Neural progenitor cell (in vitro differentiated cells): ENCODE measurements at regions not wholly inside any gene's neighbourhood (a gene's known extent, or its start where the extent isn't known, plus 50 kb on each side); places are given as distances from the start of the nearest gene placed in this dataset.

Experiments used
- DNase-seq: peaks from one replicate; pipeline ENCODE4 v3.0.0-alpha.2; 2016; ENCODE audit warnings: low spot score
- H2AFZ ChIP-seq: fragments of 200-600 bp; sonication (generic); replicated peaks from 2 replicates; pipeline ENCODE4 v1.6.1; 2016; ENCODE audit warnings: antibody characterized with exemption
- H3F3A ChIP-seq: fragments of 200-600 bp; sonication (generic); 2 replicates; pipeline ENCODE4 v1.6.1; 2016; ENCODE audit warnings: antibody characterized with exemption, low read depth
- H3K27ac ChIP-seq: fragments of 200-600 bp; sonication (generic); 2 replicates; pipeline ENCODE4 v1.5.1; 2016; ENCODE audit warnings: mild to moderate bottlenecking
- H3K27me3 ChIP-seq: fragments of 200-600 bp; sonication (generic); 2 replicates; pipeline ENCODE4 v1.6.1; 2016; ENCODE audit warnings: mild to moderate bottlenecking, moderate library complexity
- H3K36me3 ChIP-seq: fragments of 200-600 bp; sonication (generic); 2 replicates; pipeline ENCODE4 v1.5.1; 2016
- H3K4me1 ChIP-seq: fragments of 200-600 bp; sonication (generic); 2 replicates; pipeline ENCODE4 v1.6.1; 2016; ENCODE audit warnings: mixed run types
- H3K4me2 ChIP-seq: fragments of 200-600 bp; sonication (generic); 2 replicates; pipeline ENCODE4 v1.6.1; 2016
- H3K4me3 ChIP-seq: fragments of 200-600 bp; sonication (generic); 2 replicates; pipeline ENCODE4 v1.5.1; 2016
- H3K79me2 ChIP-seq: fragments of 200-600 bp; sonication (generic); 2 replicates; pipeline ENCODE4 v1.6.1; 2016; ENCODE audit warnings: low read depth
- H3K9ac ChIP-seq: fragments of 200-600 bp; sonication (generic); 2 replicates; pipeline ENCODE4 v1.6.1; 2016
- H3K9me3 ChIP-seq: fragments of 200-600 bp; sonication (generic); 2 replicates; pipeline ENCODE4 v1.5.1; 2016; ENCODE audit warnings: low read depth
- H4K20me1 ChIP-seq: fragments of 200-600 bp; sonication (generic); 2 replicates; pipeline ENCODE4 v1.6.1; 2016; ENCODE audit warnings: low read depth
- H3K27ac Mint-ChIP-seq: 3 replicates; pipeline ENCODE4 v1.8.0; 2021; ENCODE audit warnings: mixed read lengths
- H3K27me3 Mint-ChIP-seq: 2 replicates; pipeline ENCODE4 v1.8.0; 2022; ENCODE audit warnings: low read depth, mild to moderate bottlenecking, inconsistent platforms, moderate library complexity, mixed read lengths; ENCODE audit not compliant: insufficient read depth
- H3K36me3 Mint-ChIP-seq: 3 replicates; pipeline ENCODE4 v1.8.0; 2021; ENCODE audit warnings: mixed read lengths
- H3K4me1 Mint-ChIP-seq: 3 replicates; pipeline ENCODE4 v1.8.0; 2021; ENCODE audit warnings: mixed read lengths
- H3K4me3 Mint-ChIP-seq: 3 replicates; pipeline ENCODE4 v1.8.0; 2021; ENCODE audit warnings: mild to moderate bottlenecking, moderate library complexity, mixed read lengths
- H3K9me3 Mint-ChIP-seq: 3 replicates; pipeline ENCODE4 v1.8.0; 2020; ENCODE audit warnings: mixed read lengths
- CTCF ChIP-seq: fragments of 200-600 bp; sonication (generic); IDR thresholded peaks from 2 replicates; pipeline ENCODE4 v1.5.1; 2017; ENCODE audit warnings: antibody characterized with exemption, mild to moderate bottlenecking
- EZH2 ChIP-seq: fragments of 200-600 bp; sonication (generic); IDR thresholded peaks from 2 replicates; pipeline ENCODE4 v1.6.1; 2017; ENCODE audit warnings: antibody characterized with exemption, mild to moderate bottlenecking, moderate library complexity
- EZH2phosphoT487 ChIP-seq: fragments of 200-600 bp; sonication (generic); IDR thresholded peaks from 2 replicates; pipeline ENCODE4 v1.6.1; 2017; ENCODE audit warnings: antibody characterized with exemption

- Histone ChIP-seq H3K9me3 (no peaks in the 10 kb centered on the region), H3K4me3 (no peak overlapping the region), H3K36me3 (no peaks in the 10 kb centered on the region), H3K79me2 (no peaks in the 10 kb centered on the region), H3K9ac (no peak overlapping the region), H2AFZ (no peak overlapping the region), H3K27ac (no peak overlapping the region), H3K4me2 (no peak overlapping the region), H3K4me1 (no peaks in the 10 kb centered on the region), H3K27me3 (no peaks in the 10 kb centered on the region), H4K20me1 (no peaks in the 10 kb centered on the region), H3F3A (no peaks in the 10 kb centered on the region)
- peaks cover 5% of the 10 kb centered on the region for H3K9me3 Mint-ChIP-seq
- H3K4me1 Mint-ChIP-seq, result peaks cover 7% of the 10 kb centered on the region
- DNase-seq, result no peak
- H3K27me3 Mint-ChIP-seq, result peaks cover 5% of the 10 kb centered on the region
- H3K36me3 Mint-ChIP-seq, result no peaks in the 10 kb centered on the region
- TF ChIP-seq CTCF (no peak), EZH2phosphoT487 (no peak), EZH2 (no peak)
- H3K27ac Mint-ChIP-seq, result no peak overlapping the region
- H3K4me3 Mint-ChIP-seq, result no peak overlapping the region
These were observed 172.3 kb upstream of the IRX6 start for GRCh38 chr16:55151561-55152305.

DNA sequence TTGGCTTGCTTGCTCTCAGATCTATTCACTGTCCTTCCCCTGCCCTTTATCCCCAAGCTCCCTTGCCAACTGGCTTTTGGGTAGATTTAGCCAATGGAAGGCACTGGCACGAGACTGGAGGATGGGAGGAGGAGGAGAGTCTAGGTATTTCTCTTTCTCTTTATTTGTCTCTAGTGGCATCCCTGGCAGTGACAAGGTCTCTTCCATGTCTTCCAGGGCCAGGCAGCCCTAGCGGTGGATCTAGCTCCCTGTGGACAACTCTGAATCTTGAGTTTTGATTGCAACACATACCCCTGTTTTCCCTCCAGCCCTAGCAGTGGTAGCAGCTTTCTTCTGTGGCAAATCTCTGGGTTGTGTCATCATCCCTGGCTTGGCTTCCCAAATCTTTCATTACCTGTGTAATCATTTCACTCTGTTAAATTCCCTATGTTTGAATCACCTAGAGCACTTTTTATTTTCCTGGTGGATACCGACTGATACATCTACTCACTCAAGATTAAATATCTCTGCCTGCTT, 171.1 kb upstream of the IRX6 start:
- H3K27me3 ChIP-seq, result no peaks in the 10 kb centered on the region
- H3K4me3 ChIP-seq, result no peak overlapping the region
- no peak for DNase-seq
- no peaks in the 10 kb centered on the region for H3K4me1 Mint-ChIP-seq
- H3K9me3 Mint-ChIP-seq, result peaks cover 5% of the 10 kb centered on the region
- no peaks in the 10 kb centered on the region for H3K4me1 ChIP-seq
- no peak overlapping the region for H2AFZ ChIP-seq
- H3K27ac ChIP-seq, result no peak overlapping the region
- no peak overlapping the region for H3K4me3 Mint-ChIP-seq
- TF ChIP-seq EZH2phosphoT487 (no peak), EZH2 (no peak), CTCF (no peak)
- no peaks in the 10 kb centered on the region for H3K36me3 Mint-ChIP-seq
- H3K27me3 Mint-ChIP-seq, result peaks cover 5% of the 10 kb centered on the region
- H3K4me2 ChIP-seq, result no peak overlapping the region
- H3K27ac Mint-ChIP-seq, result no peak overlapping the region
- no peaks in the 10 kb centered on the region for H3K79me2 ChIP-seq
- no peak overlapping the region for H3K9ac ChIP-seq
- H3K9me3 ChIP-seq, result no peaks in the 10 kb centered on the region
- H3K36me3 ChIP-seq, result no peaks in the 10 kb centered on the region
- H4K20me1 ChIP-seq, result no peaks in the 10 kb centered on the region
- H3F3A ChIP-seq, result no peaks in the 10 kb centered on the region

DNA sequence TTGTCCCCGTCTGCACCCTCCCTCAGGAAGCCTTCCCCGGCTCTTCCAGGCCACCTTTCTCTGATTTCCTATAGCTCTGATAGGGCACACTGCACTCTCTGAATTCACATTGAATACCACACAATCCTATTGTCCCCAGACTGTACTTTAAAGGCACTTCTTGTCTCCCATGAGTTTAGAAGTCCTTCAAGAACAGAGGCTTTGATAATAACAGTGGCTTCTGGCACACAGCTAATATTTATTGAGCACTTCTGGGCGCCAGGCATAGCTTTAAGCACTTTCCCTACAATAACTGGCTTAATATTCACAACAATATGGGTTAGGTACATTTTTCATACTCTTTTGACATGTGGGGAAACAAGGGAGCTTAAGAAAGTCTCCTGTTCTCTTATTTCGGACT, 169.7 kb upstream of the IRX6 start:
- no peaks in the 10 kb centered on the region for H3K4me1 ChIP-seq
- no peak overlapping the region for H3K27ac ChIP-seq
- no peak overlapping the region for H3K9ac ChIP-seq
- H3K4me3 ChIP-seq, result no peak overlapping the region
- H4K20me1 ChIP-seq, result no peaks in the 10 kb centered on the region
- H3K4me2 ChIP-seq, result no peak overlapping the region
- H2AFZ ChIP-seq, result no peak overlapping the region
- Mint-ChIP-seq H3K4me3 (no peak overlapping the region), H3K27me3 (peaks cover 5% of the 10 kb centered on the region), H3K27ac (no peak overlapping the region), H3K9me3 (peaks cover 3% of the 10 kb centered on the region), H3K4me1 (no peaks in the 10 kb centered on the region), H3K36me3 (no peaks in the 10 kb centered on the region)
- TF ChIP-seq CTCF (no peak), EZH2 (no peak), EZH2phosphoT487 (no peak)
- H3K27me3 ChIP-seq, result no peaks in the 10 kb centered on the region
- H3K36me3 ChIP-seq, result no peaks in the 10 kb centered on the region
- H3K9me3 ChIP-seq, result no peaks in the 10 kb centered on the region
- H3K79me2 ChIP-seq, result no peaks in the 10 kb centered on the region
- no peak for DNase-seq
- no peaks in the 10 kb centered on the region for H3F3A ChIP-seq
